ENCODE measurements at regions not wholly inside any gene's neighbourhood (a gene's known extent, or its start where the extent isn't known, plus 50 kb on each side); places are given as distances from the start of the nearest gene placed in this dataset.
"Not testable (repeated sequence)": the region's sequence is repeated elsewhere in the genome, so short reads cannot be mapped to it uniquely, and the experiment has no call there.

- DNase-seq: not testable (repeated sequence)
Observed at GRCh38 chr20:47907951-47908350, 122.7 kb upstream of the SULF2 start.

DNA sequence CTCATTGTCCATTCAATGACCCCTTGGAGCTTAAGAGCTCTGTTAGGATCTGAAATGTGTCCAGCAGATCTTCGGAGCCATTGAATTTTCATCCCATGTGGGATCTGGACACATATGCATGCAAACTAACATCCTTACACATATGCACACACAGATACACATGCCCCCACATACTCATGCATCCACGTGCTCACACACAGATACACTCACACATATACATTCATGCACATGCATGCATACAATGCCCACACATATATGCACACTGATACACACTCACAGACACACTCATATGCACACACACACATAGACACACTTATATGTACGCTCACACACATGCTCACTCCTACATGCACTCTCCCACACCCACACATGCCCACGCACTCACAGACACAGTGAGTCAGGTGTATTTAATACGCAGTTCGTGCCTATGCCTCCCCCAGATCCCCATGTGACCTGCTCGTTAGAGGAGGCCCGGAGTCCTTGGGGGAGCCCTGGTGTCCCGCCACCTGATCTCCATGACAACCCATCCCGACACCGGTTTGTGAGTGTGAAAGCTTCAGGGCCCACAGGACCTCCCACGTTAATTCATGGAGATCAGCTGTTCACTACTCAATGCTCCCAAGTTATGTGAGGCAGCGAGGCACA, 121.9 kb upstream of the SULF2 start:
- DNase-seq: no peak

DNA sequence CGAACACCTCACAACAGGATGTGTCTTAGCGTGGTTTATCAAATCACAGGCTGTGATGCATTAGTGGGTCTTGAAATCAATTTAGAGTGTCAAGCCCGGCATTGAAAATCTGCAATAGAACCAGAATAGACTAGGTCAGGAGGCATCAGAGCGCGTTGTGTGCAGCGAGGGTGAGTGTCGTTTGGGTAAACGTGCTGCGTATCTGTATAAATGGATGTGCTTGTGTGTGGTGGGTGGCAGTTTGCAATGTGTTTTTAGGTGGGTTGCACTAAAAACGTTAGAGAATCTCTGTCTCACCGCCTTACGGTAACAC, 121.0 kb upstream of the SULF2 start:
- DNase-seq: no peak

DNA sequence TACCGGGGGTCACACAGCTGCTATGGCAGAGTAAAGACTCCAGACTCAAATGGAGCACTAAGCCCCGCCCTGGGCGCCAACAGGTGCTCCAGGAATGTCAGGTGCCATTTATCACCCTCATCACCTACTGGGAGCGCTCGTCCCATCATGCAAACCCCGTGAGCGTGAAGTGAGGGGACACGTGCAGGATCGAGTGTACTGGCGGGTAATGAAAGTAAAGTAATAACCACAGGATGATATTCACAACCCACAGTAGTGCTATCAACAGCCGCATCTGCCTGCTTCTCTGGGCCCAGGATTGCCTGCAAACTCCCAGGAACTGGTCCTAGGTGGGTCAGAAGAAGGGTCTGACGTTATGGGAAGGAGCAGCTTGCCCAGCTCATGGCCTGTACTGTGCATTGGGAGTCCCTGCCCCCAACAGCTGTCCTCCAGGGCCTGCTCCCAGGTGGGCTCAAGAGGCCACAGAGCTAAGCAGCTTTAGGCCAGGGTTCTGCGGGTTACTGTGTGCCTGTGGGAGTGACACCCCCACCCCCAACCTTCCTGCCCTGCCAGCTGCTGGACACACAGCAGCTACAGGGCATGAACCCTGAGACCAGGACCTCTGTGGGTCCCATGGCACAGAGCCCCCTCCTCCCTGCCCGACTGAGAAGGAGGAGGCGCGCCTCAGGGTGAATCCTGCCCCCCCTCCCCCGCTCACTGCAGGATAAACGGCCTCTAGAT, 120.5 kb upstream of the SULF2 start:
- DNase-seq: no peak

DNA sequence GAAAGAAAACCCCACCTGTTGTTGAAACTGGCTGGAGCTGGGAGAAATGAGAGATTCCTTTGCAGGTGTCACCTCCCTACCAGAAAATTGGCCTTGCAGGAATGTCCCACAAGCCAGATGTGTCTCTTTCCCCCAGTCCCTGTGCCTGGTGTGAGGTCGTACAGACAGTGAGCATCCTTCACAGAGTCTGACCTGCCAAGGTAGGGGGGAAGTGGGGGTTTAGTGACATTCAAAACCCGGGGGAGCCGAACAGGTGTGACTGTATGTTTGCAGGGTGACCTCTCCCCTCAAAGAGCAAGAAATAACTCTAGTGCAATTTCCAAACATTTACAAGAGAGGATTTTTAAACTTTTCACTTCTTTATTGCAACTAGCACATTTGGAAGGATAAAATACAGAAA, 117.7 kb upstream of the SULF2 start:
- DNase-seq: not testable (repeated sequence)

DNA sequence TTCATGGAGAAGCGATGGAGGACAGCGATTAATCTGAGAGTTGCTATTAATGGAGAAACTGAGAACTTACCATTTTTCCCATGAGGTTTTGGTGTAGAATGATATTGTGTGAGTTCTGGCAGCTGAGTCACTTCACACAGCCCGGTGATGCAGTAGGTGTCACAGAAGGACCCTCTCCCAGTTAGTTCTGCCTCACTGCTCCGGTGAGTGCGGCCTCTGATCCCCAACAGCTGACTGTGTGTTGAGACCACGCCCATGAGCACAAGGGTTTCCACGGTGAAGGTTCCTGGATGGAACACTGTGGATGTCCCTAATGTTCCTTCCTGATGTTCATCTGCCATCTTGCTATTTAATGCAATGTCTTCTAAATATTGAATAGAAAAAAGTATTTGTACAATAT, 114.0 kb upstream of the SULF2 start:
- not testable (repeated sequence) for DNase-seq

DNA sequence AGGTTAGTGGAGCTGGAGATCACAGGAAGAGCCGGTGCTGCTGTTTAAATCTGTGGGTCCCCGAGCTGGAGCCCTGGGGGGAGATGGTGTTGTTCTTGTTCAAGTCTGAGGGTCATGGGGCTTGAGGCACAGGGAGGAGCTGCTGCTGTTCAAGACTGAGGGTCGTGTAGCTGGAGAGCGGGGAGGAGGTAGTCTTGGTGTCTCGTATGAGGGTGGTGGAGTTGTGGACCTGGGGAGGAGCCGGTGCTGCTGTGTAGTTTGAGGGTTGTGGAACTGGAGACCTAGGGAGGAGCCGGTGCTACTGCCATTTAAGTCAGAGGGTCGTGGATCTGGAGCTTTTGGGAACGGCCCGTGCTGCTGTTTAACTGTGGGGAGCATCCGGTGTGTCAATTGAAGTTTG, 112.2 kb upstream of the SULF2 start:
- no peak for DNase-seq

- DNase-seq: not testable (repeated sequence)
Observed at GRCh38 chr20:47892681-47893080, 107.4 kb upstream of the SULF2 start.

DNA sequence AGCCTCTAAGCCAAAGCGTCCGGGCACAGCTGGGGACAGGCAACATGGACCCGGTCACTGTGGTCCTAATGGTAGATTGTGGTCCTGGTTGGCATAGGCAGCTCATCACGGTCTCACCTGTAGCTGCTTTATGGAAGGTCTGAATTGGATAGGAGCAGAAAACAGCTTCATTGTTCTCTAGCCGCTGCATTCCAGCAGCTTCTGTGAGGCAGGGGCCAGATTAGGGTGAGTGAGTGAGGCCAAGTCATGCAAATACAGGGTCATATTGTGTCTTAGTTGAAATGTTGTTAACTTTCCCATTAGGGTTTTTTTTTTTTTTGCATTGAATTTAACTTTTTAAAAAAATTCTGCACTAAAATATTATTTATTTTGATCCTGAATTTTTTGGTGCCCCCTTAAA, 105.4 kb upstream of the SULF2 start:
- not testable (repeated sequence) for DNase-seq

GRCh38 chr20:47889751-47890150, 104.5 kb upstream of the SULF2 start:
- not testable (repeated sequence) for DNase-seq

DNA sequence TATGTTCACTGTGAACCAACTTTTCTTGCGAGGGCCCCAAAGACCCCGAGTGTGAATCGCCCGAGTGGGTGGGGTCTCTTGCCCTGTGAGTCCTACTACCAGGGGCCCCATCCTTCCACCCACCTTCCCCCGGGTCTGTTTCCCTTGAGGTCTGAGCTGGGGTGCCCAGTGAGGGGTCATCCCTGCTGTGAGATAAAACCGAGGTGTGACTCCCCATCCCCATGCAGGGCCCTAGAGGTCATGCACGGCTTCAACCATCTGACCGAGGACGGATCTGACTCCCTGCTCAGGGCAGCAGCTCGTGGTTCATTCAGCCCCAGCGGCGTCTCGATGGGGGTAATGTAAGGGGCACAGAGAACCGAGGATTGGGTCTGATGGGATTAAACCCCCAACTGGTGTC, 103.1 kb upstream of the SULF2 start:
- no peak for DNase-seq

- no peak for DNase-seq
Observed at GRCh38 chr20:47887477-47888080, 102.3 kb upstream of the SULF2 start.

DNA sequence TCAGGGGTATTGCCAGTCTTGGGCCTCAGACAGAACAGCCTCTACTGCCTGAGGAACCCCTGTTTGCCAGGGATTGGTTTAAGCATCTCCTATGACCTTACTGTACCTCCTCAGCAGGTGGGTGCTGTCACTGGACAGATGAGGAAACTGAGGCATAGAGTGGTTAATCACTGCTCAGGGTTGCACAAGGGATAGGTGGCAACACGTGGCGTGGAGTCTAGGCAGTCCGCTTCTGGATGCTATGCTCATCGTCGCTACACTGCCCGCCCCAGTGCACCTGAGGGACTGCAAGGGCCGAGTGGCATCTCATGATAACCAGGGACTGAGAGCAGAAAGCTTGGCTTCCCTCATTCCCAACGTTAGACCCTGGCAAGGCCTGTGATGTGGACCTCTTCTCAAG, 101.8 kb upstream of the SULF2 start:
- no peak for DNase-seq

DNA sequence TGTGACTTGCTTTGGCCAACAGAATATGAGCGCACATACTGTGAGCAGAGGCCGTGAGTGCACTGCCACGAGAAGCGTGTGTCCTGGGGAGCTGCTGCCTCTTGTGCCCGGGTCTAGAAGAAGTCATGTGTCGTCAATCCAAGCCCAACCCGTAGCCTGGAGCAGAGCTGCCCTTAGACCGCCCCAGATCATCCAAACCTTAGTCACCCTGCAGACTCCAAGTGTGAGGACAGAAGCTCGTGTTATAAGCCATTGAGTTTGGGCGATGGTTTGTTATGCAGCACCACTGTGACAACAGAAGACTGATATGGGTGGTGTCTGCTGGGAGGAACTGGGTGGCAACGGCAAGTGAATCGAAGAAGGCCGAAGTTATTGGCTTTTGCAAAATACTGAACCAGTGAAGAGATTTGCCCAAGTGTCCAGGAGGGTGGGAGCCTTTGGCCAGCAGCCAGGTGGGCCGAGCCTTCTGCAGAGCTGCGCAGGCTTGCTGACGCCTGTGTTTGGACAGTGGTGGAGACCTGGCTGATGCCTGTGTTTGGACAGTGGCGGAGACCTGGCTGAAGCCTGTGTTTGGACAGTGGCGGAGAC, 101.3 kb upstream of the SULF2 start:
- no peak for DNase-seq

DNA sequence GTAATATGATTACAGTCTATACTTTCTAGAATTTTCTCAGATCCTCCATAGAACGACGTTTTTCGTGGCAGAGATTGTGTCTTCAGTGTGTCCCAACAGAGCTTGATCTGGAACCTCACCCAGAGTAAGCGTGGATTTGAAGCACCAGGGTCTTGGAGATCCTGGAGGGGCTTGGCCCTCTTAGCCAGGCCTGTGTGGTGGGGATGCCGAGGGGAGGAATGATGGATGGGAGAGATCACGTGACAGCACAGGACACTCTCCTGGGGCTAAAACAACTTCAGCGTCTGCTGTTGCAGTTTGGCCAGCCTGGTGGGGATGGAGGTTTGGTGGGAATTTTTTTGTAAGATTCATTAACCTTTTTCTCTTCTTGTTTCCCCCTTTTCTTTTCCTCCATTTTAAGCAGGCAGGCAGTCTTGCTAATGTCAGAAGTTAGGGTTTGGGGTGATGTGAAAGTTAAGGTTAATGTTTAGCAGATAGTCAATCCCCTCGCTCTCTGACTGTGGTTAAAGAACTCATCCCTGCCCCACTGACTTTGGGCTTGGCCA, 100.7 kb upstream of the SULF2 start:
- no peak for DNase-seq

DNA sequence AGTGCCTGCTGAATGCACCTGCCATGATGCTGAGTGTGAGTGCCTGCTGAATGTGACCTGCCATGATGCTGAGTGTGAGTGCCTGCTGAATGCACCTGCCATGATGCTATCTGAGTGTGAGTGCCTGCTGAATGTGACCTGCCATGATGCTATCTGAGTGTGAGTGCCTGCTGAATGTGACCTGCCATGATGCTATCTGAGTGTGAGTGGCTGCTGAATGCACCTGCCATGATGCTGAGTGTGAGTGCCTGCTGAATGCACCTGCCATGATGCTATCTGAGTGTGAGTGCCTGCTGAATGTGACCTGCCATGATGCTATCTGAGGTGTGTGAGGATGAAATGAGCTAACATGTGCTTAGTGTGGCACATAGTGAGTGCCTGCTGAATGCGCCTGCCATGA, 98.7 kb upstream of the SULF2 start:
- not testable (repeated sequence) for DNase-seq

DNA sequence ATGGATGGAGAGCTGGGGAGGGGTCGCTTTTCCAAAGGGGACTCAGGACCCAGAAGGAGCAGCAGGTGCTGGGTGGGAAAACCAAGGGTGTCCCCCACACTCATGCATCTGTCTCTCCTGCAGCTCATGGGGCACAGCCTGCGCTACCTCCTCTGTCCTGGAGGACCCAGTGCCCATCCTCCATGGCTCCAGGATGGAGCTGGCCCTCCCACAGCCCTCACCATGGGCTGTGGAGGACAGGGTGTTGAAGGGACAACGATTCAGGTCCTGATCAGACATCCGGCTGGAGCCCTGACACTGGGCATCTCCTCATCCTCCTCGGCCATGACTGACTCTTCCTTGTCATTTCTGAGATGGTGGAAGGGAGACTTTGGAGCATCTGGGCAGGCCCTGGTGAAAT, 97.9 kb upstream of the SULF2 start:
- DNase-seq: no peak

DNA sequence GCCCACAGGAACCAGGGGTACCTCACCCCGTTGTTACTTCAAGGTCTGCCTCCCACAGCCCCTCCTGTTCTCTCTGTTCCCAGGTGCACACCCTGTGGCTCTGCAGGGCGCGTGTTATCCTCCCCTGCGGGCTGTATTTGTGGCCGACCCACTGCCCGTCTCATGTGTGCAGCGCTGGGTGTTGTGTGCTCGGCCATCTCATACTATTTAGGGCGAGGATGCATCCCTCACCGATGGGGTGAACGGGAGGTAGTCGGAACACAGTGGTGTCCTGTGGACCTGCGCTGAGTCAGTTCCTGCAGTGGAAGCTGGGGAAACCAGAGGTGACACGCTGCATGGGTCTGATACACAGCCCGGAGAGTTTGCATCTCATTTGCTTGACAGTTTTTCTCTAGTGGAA, 94.5 kb upstream of the SULF2 start:
- DNase-seq: no peak

GRCh38 chr20:47878601-47879027, 93.3 kb upstream of the SULF2 start:
- no peak for DNase-seq

DNA sequence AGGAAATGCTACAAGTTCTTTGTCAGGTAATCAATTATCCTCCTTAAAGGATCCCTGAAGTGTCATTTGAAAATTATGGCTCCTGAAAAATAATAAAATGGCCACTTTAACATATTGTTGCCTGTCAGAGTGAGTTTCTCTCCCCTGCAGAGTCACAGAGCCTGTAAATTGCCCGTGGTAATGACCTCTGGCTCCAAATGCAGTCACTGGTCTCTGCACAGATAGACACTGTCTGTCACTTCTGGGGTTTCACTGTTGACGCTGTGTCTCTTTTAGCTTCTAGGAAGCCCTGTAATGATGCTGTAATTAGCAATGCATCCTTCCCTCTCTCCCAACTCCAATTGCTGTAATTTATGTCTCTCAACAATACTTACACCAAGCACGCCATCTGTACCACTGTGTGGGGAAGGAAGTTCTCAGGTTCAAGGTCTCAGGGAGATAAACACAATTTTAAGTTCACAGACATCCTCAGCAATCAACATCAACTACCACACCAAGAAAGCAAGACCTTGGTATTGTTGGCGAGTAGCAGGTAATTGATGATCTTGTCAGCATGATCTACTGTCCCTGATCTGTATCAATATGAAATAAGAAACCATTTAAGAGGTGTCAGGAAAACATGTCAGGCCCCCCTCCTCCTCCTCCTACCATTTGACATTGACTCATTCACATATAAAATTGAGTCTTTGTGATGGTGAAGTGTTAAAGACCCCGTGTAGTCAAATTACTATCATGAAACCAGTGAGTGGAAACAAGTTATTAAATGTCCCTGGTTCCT, 91.2 kb upstream of the SULF2 start:
- DNase-seq: no peak

DNA sequence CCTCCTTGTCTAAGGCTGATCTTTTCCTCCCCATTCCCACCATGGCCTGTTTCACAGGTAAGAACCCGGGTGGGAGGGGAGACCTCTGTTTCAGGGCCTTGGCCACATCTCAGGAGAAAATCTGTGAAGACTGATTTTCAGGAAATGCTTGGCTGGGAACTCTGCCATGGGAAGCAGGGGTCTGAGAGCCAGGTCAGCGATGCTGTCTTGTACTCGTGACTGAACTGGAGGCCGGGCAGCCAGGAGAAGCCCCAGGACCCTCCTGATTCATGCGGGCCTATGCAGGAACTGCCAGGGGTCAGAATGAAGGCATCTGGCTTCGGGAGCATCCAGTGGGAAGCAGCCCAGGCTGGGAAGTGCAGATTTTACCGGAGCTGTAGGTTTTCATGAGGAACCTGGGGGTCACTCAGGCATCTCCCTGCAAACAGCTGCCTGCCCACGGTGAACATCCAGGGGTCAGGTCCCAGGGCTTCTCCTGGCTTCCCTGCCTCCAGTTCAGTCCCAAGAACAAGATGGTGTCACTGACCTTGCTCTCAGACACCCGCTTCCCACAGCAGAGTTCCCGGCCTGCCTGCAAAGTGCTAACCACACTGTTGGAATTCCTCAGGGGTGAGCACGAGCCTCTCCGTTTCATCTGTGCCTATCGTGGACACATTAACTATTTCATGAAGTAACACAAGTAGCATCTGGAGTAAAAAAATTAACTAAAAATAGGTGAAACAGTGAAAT, 90.2 kb upstream of the SULF2 start:
- no peak for DNase-seq

- no peak for DNase-seq
Observed at GRCh38 chr20:47872341-47872740, 87.1 kb upstream of the SULF2 start.
